Smooth muscle cell (in vitro differentiated cells): ENCODE measurements at regions not wholly inside any gene's neighbourhood (a gene's known extent, or its start where the extent isn't known, plus 50 kb on each side); places are given as distances from the start of the nearest gene placed in this dataset.

Experiments
- DNase-seq: peaks from one replicate; lab custom pipeline; 2025; ENCODE audit not compliant: unreplicated experiment; lab: John Stamatoyannopoulos, UW
- H2AFZ ChIP-seq: fragments of 200-600 bp; sonication (generic); 2 replicates; pipeline ENCODE4 v1.6.0; 2016; ENCODE audit warnings: antibody characterized with exemption, low read depth, mild to moderate bottlenecking
- H3F3A ChIP-seq: fragments of 200-600 bp; sonication (generic); 2 replicates; pipeline ENCODE4 v1.6.0; 2017; ENCODE audit warnings: antibody characterized with exemption, low read depth
- H3K27ac ChIP-seq: fragments of 200-600 bp; sonication (generic); 2 replicates; pipeline ENCODE4 v1.5.1; 2016; ENCODE audit warnings: low read depth, mild to moderate bottlenecking
- H3K27me3 ChIP-seq: fragments of 200-600 bp; sonication (generic); 2 replicates; pipeline ENCODE4 v1.6.1; 2016; ENCODE audit warnings: low read depth, mild to moderate bottlenecking
- H3K36me3 ChIP-seq: fragments of 200-600 bp; sonication (generic); 2 replicates; pipeline ENCODE4 v1.5.1; 2016; ENCODE audit warnings: low read depth
- H3K4me1 ChIP-seq: fragments of 200-600 bp; sonication (generic); 2 replicates; pipeline ENCODE4 v1.5.1; 2016; ENCODE audit warnings: low read depth
- H3K4me2 ChIP-seq: fragments of 200-600 bp; sonication (generic); 2 replicates; pipeline ENCODE4 v1.6.0; 2016; ENCODE audit warnings: mild to moderate bottlenecking
- H3K4me3 ChIP-seq: fragments of 200-600 bp; sonication (generic); 2 replicates; pipeline ENCODE4 v1.5.1; 2016; ENCODE audit warnings: mild to moderate bottlenecking
- H3K79me2 ChIP-seq: fragments of 200-600 bp; sonication (generic); 2 replicates; pipeline ENCODE4 v1.6.0; 2016; ENCODE audit warnings: low read depth, mild to moderate bottlenecking
- H3K9ac ChIP-seq: fragments of 200-600 bp; sonication (generic); 2 replicates; pipeline ENCODE4 v1.6.0; 2016; ENCODE audit warnings: low read depth
- H3K9me3 ChIP-seq: fragments of 200-600 bp; sonication (generic); replicated peaks from 2 replicates; pipeline ENCODE4 v1.5.1; 2016; ENCODE audit warnings: low read depth
- H4K20me1 ChIP-seq: fragments of 200-600 bp; sonication (generic); 2 replicates; pipeline ENCODE4 v1.6.0; 2016; ENCODE audit warnings: low read depth
- CTCF ChIP-seq: fragments of 200-600 bp; sonication (generic); IDR thresholded peaks from 2 replicates; pipeline ENCODE4 v1.5.1; 2017; ENCODE audit warnings: borderline replicate concordance, mild to moderate bottlenecking, antibody characterized with exemption; ENCODE audit not compliant: insufficient read depth, poor library complexity, severe bottlenecking
- WGBS: methylation state at CpG from one replicate; pipeline ENCODE4 v1.1.7; 2016; ENCODE audit warnings: low lambda C conversion rate; 5-methylcytosine and 5-hydroxymethylcytosine counted together

GRCh38 chr18:10242936-10243680 lies 211.3 kb upstream of the APCDD1 start:
- Histone ChIP-seq H4K20me1 (no peaks in the 10 kb centered on the region), H3K36me3 (no peaks in the 10 kb centered on the region), H3F3A (peaks cover 4% of the 10 kb centered on the region), H3K9ac (no peak overlapping the region), H3K4me3 (no peak overlapping the region), H3K4me1 (no peaks in the 10 kb centered on the region), H3K4me2 (no peak overlapping the region), H3K27me3 (no peaks in the 10 kb centered on the region), H3K9me3 (no peaks in the 10 kb centered on the region), H2AFZ (no peak overlapping the region), H3K27ac (no peak overlapping the region), H3K79me2 (no peaks in the 10 kb centered on the region)
- DNase-seq, result no peak
- no peak for TF ChIP-seq CTCF
- WGBS, result 60% methylated on average over 7 of the region's 7 CpGs

GRCh38 chr18:10244341-10244740 lies 210.1 kb upstream of the APCDD1 start:
- WGBS, result 94% methylated on average over 8 of the region's 8 CpGs
- Histone ChIP-seq H3K4me2 (no peak overlapping the region), H3K27me3 (no peaks in the 10 kb centered on the region), H3K9me3 (no peaks in the 10 kb centered on the region), H3K9ac (no peak overlapping the region), H3K4me3 (no peak overlapping the region), H4K20me1 (no peaks in the 10 kb centered on the region), H3K4me1 (no peaks in the 10 kb centered on the region), H3K27ac (no peak overlapping the region), H3F3A (peaks cover 4% of the 10 kb centered on the region), H2AFZ (no peak overlapping the region), H3K79me2 (no peaks in the 10 kb centered on the region), H3K36me3 (no peaks in the 10 kb centered on the region)
- DNase-seq, result no peak
- no peak for TF ChIP-seq CTCF

GRCh38 chr18:10245031-10245845 lies 209.2 kb upstream of the APCDD1 start:
- Histone ChIP-seq H3K79me2 (no peaks in the 10 kb centered on the region), H3K27me3 (no peaks in the 10 kb centered on the region), H2AFZ (no peak overlapping the region), H3K27ac (no peak overlapping the region), H3F3A (peaks cover 4% of the 10 kb centered on the region), H3K9ac (no peak overlapping the region), H3K4me3 (no peak overlapping the region), H3K36me3 (no peaks in the 10 kb centered on the region), H3K9me3 (no peaks in the 10 kb centered on the region), H4K20me1 (no peaks in the 10 kb centered on the region), H3K4me1 (no peaks in the 10 kb centered on the region), H3K4me2 (no peak overlapping the region)
- WGBS, result 89% methylated on average over 11 of the region's 11 CpGs
- TF ChIP-seq CTCF, result no peak
- DNase-seq, result no peak

- Histone ChIP-seq H3K4me3 (no peak overlapping the region), H3K27me3 (no peaks in the 10 kb centered on the region), H3K9me3 (no peaks in the 10 kb centered on the region), H3K79me2 (no peaks in the 10 kb centered on the region), H3K4me2 (no peak overlapping the region), H3K27ac (no peak overlapping the region), H2AFZ (no peak overlapping the region), H3K36me3 (no peaks in the 10 kb centered on the region), H3K9ac (no peak overlapping the region), H3F3A (no peaks in the 10 kb centered on the region), H3K4me1 (no peaks in the 10 kb centered on the region), H4K20me1 (no peaks in the 10 kb centered on the region)
- 92% methylated on average over 6 of the region's 6 CpGs for WGBS
- DNase-seq, result no peak
- no peak for TF ChIP-seq CTCF
Measured at GRCh38 chr18:10245846-10246175, 208.6 kb upstream of the APCDD1 start.
